Right atrium auricular region (tissue), 2 donors: ENCODE measurements at regions not wholly inside any gene's neighbourhood (a gene's known extent, or its start where the extent isn't known, plus 50 kb on each side); places are given as distances from the start of the nearest gene placed in this dataset.

Experiments used
- DNase-seq: peaks from one replicate; pipeline ENCODE4 v3.0.0-alpha.2; 2019; ENCODE audit warnings: low spot score
- H3K27ac ChIP-seq, 2 donors: fragments of 200-600 bp; sonication (generic); 1 replicate in 1 of 2; 2 replicates in 1 of 2; pipeline ENCODE4 v1.5.1; 2016 to 2019
- H3K27me3 ChIP-seq, 2 donors: fragments of 200-600 bp; sonication (generic); one replicate each; pipeline versions ENCODE4 v1.5.1 to v1.6.0; 2017 to 2019
- H3K36me3 ChIP-seq: fragments of 200-600 bp; sonication (generic); one replicate; pipeline ENCODE4 v1.5.1; 2016
- H3K4me1 ChIP-seq, 2 donors: fragments of 200-600 bp; sonication (generic); one replicate each; pipeline versions ENCODE4 v1.5.1 to v1.6.0; 2017 to 2019
- H3K4me3 ChIP-seq, 2 donors: fragments of 200-600 bp; sonication (generic); 1 replicate in 1 of 2; 2 replicates in 1 of 2; pipeline ENCODE4 v1.5.1; 2017 to 2019; ENCODE audit warnings: mild to moderate bottlenecking in 1 of 2, moderate library complexity in 1 of 2
- H3K9me3 ChIP-seq, 2 donors: fragments of 200-600 bp; sonication (generic); one replicate each; pipeline ENCODE4 v1.5.1; 2019
- TF ChIP-seq, protein P1 (sequence below), 2 donors: fragments of 200-600 bp; sonication (generic); IDR thresholded peaks; one replicate each; pipeline ENCODE4 v1.5.1; 2019; ENCODE audit warnings: antibody characterized with exemption in 2 of 2

DNA sequence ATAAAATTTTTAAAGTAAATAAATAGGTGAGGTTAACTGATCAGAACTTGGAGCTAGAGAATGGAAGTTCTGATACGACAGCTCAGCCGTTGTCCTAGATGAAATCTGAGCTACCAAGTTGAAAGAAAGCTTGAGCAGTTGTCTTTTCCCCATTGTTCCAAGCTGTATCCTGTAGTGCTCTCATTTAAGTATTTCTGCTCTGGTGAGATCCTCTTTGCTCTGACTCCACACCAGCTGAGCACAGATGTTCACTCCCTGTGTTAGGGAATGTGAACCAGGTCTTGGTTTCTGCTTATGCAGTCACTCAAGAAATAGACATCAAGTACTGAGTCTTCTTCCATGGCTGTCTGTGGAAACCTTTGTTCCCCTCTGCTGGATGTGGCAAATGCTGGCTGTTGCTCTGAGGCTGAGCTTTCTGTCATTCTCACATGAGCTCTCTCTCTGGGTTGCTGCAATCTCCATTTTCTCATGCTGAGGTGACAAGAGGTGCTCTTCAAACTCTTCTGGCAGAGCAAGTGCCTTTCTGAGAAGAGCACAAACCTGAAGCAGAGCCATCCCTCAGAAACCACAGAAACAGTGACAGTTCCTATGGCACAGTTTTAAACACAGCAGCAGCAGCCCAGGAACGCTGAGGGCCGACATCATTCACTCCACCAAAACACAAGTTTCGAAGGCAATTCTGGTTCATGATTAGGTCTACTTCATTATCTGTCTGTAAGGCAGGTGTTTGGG is 194.1 kb downstream of the SP3 start:
- H3K4me1 ChIP-seq: no peaks in the 10 kb centered on the region
- H3K4me3 ChIP-seq: no peak overlapping the region
- TF ChIP-seq, protein P1, sequence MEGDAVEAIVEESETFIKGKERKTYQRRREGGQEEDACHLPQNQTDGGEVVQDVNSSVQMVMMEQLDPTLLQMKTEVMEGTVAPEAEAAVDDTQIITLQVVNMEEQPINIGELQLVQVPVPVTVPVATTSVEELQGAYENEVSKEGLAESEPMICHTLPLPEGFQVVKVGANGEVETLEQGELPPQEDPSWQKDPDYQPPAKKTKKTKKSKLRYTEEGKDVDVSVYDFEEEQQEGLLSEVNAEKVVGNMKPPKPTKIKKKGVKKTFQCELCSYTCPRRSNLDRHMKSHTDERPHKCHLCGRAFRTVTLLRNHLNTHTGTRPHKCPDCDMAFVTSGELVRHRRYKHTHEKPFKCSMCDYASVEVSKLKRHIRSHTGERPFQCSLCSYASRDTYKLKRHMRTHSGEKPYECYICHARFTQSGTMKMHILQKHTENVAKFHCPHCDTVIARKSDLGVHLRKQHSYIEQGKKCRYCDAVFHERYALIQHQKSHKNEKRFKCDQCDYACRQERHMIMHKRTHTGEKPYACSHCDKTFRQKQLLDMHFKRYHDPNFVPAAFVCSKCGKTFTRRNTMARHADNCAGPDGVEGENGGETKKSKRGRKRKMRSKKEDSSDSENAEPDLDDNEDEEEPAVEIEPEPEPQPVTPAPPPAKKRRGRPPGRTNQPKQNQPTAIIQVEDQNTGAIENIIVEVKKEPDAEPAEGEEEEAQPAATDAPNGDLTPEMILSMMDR (IDR thresholded peaks at IDR 0.05): no peak
- no peak for DNase-seq
- no peaks in the 10 kb centered on the region for H3K27me3 ChIP-seq
- H3K9me3 ChIP-seq: no peaks in the 10 kb centered on the region
- H3K36me3 ChIP-seq: no peaks in the 10 kb centered on the region
- no peak overlapping the region for H3K27ac ChIP-seq

DNA sequence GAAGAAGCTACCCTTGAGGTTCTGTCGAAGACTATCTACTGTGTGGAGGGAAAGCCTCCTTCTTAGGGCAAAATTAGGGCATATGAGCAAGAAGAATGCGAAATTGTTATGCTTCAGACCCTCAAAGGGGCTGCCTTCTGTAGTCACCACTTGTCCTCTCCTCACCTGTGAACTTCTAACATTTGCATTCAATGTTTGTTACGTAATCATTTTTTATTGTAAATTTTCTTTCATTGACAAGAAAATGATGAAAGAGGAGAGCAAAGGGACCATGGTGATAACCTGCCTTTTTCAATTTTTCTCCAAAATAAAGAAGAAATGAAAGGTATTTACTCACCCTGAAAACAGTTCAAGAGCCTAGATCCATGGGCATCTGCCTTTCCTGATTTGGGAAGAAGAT is 193.0 kb downstream of the SP3 start:
- H3K4me1 ChIP-seq: no peaks in the 10 kb centered on the region
- no peak for DNase-seq
- H3K9me3 ChIP-seq: no peaks in the 10 kb centered on the region
- TF ChIP-seq, protein P1 (IDR thresholded peaks at IDR 0.05): no peak
- no peak overlapping the region for H3K4me3 ChIP-seq
- H3K27me3 ChIP-seq: no peaks in the 10 kb centered on the region
- H3K27ac ChIP-seq: no peak overlapping the region
- no peaks in the 10 kb centered on the region for H3K36me3 ChIP-seq

DNA sequence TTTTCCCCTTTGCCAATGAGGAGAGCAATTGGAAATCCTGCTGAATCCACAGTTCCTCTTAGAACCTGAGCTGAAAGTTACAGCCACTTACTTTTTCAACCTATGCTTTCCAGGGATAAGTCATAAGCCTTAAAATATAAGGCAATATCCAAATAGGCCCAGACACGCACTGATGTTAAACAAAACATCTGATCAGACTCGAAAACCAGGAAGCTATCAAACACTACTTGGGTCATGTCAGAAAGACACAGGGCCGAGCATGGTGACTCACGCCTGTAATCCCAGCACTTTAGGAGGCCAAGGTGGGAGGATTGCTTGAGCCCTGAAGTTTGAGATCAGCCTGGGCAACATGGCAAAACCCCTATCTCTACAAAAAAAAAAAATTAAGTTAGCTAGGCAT is 192.1 kb downstream of the SP3 start:
- TF ChIP-seq, protein P1 (IDR thresholded peaks at IDR 0.05): no peak
- no peaks in the 10 kb centered on the region for H3K27me3 ChIP-seq
- no peak overlapping the region for H3K4me3 ChIP-seq
- no peaks in the 10 kb centered on the region for H3K36me3 ChIP-seq
- no peak for DNase-seq
- no peaks in the 10 kb centered on the region for H3K9me3 ChIP-seq
- no peaks in the 10 kb centered on the region for H3K4me1 ChIP-seq
- H3K27ac ChIP-seq: no peak overlapping the region

DNA sequence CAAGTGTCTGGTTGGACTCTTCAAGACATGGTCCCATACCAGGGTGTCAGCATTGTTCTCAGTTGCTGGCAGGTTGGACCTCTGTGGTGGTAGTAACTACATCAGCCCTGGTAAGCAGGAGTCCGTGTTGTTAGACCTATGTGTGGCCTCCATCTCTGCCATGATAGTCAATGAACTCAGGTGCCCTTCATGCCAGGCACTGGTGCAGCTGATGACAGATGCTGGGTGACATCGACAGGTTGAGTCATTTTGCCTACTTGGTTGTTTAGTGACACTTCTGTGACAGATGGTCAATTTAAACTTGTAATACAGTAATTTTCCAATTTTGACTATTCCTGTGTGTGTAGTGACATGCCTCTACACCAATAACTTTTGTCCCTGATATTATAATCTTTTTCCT is 189.7 kb downstream of the SP3 start:
- H3K4me1 ChIP-seq: no peaks in the 10 kb centered on the region

DNA sequence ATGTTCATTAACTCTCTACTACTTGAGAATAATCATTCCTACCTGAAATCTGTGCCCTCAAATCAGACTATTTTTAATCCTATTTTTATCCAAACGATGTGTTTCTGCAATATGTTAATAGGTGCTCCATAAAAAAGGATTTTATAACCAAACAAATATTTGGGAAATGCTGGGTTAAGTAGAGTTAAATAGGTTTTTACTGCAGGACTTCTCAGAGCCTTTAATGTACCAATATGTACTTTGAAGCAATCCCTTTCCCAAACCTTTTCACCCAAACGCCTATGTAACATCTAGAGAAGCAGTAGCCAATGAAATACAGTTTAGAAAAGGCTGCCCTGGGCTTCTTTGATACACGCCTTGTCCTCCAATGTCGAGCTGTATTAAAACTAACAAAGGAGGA is 182.5 kb downstream of the SP3 start:
- no peaks in the 10 kb centered on the region for H3K4me1 ChIP-seq
- no peak for DNase-seq
- no peaks in the 10 kb centered on the region for H3K36me3 ChIP-seq
- TF ChIP-seq, protein P1 (IDR thresholded peaks at IDR 0.05): no peak
- no peak overlapping the region for H3K27ac ChIP-seq
- H3K4me3 ChIP-seq: no peak overlapping the region
- H3K27me3 ChIP-seq: no peaks in the 10 kb centered on the region
- no peaks in the 10 kb centered on the region for H3K9me3 ChIP-seq

More for the DNA sequence above, 189.7 kb downstream of the SP3 start:
- H3K4me3 ChIP-seq: no peak overlapping the region
- no peaks in the 10 kb centered on the region for H3K27me3 ChIP-seq
- no peaks in the 10 kb centered on the region for H3K9me3 ChIP-seq
- no peaks in the 10 kb centered on the region for H3K36me3 ChIP-seq
- TF ChIP-seq, protein P1 (IDR thresholded peaks at IDR 0.05): no peak
- no peak overlapping the region for H3K27ac ChIP-seq
- DNase-seq: no peak

DNA sequence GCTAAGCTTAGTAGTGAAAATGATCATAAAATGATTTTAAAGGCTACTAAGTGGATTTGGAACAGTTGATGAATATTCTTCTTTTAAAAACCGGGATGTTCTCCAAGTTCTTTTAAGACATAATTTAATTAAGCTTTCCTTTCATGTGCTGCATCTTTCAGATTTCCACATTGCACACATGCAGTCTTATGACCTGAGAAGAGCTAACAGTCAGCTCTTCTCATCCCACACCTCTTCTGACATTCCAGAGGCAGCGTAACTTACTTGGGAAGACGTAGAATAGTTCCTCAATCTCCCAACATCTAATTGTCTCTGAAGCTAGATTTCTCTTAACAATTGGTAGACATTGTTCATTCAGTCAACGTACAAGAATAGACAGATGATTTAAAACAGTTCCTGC is 181.8 kb downstream of the SP3 start:
- no peaks in the 10 kb centered on the region for H3K27me3 ChIP-seq
- no peaks in the 10 kb centered on the region for H3K4me1 ChIP-seq
- no peak overlapping the region for H3K27ac ChIP-seq
- no peaks in the 10 kb centered on the region for H3K9me3 ChIP-seq
- H3K36me3 ChIP-seq: no peaks in the 10 kb centered on the region
- TF ChIP-seq, protein P1 (IDR thresholded peaks at IDR 0.05): no peak
- no peak overlapping the region for H3K4me3 ChIP-seq
- no peak for DNase-seq
